CD14-positive monocyte (primary cell): ENCODE measurements at regions not wholly inside any gene's neighbourhood (a gene's known extent, or its start where the extent isn't known, plus 50 kb on each side); places are given as distances from the start of the nearest gene placed in this dataset.

Experiments
- DNase-seq, 3 donors: peaks; one replicate each; pipeline ENCODE4 v3.0.0-alpha.2; 2011 to 2022
- H2AFZ ChIP-seq: 2 replicates; pipeline ENCODE4 v1.6.0; 2012; ENCODE audit warnings: mild to moderate bottlenecking, low read depth, low read length, inconsistent platforms; ENCODE audit not compliant: insufficient read depth, poor library complexity, severe bottlenecking
- H3K27ac ChIP-seq, 2 donors: 1 replicate in 1 of 2; 2 replicates in 1 of 2; pipeline ENCODE4 v1.5.1; 2012 to 2013; ENCODE audit warnings: low read length in 2 of 2, control low read depth in 1 of 2, inconsistent platforms in 1 of 2, low read depth in 1 of 2, mild to moderate bottlenecking in 1 of 2
- H3K27me3 ChIP-seq, 2 donors: one replicate each; pipeline versions ENCODE4 v1.6.0 to v1.6.1; 2011 to 2013; ENCODE audit warnings: low read length in 2 of 2; ENCODE audit not compliant: control insufficient read depth in 2 of 2, insufficient read depth in 2 of 2
- H3K36me3 ChIP-seq, 2 donors: replicated peaks in 1 of 2; 1 replicate in 1 of 2; 2 replicates in 1 of 2; pipeline versions ENCODE4 v1.5.1 to v1.6.1; 2012 to 2013; ENCODE audit warnings: low read length in 2 of 2, control low read depth in 1 of 2, inconsistent platforms in 1 of 2, mild to moderate bottlenecking in 1 of 2; ENCODE audit not compliant: insufficient read depth in 2 of 2, control insufficient read depth in 1 of 2
- H3K4me1 ChIP-seq, 2 donors: 1 replicate in 1 of 2; 2 replicates in 1 of 2; pipeline versions ENCODE4 v1.5.1 to v1.6.1; 2012 to 2013; ENCODE audit warnings: low read length in 2 of 2, control low read depth in 1 of 2, inconsistent platforms in 1 of 2, mild to moderate bottlenecking in 1 of 2, moderate library complexity in 1 of 2; ENCODE audit not compliant: insufficient read depth in 2 of 2, control insufficient read depth in 1 of 2
- H3K4me2 ChIP-seq: replicated peaks from 2 replicates; pipeline ENCODE3; 2012; ENCODE audit warnings: low read length, moderate library complexity, mild to moderate bottlenecking; ENCODE audit not compliant: poor library complexity, severe bottlenecking; ENCODE audit errors: extremely low read depth
- H3K4me3 ChIP-seq, 3 experiments: fragments of 200-600 bp in 1 of 3; sonication (generic) in 1 of 3; replicated peaks in 1 of 3; 1 replicate in 2 of 3; 2 replicates in 1 of 3; pipeline ENCODE4 v1.5.1; 2011 to 2013; ENCODE audit warnings: low read length in 3 of 3, mild to moderate bottlenecking in 3 of 3, control low read depth in 2 of 3, low read depth in 2 of 3, inconsistent platforms in 1 of 3, moderate library complexity in 1 of 3
- H3K79me2 ChIP-seq: 2 replicates; pipeline ENCODE4 v1.6.0; 2012; ENCODE audit warnings: mild to moderate bottlenecking, control low read depth, inconsistent platforms, low read length, moderate library complexity; ENCODE audit not compliant: insufficient read depth
- H3K9ac ChIP-seq: 2 replicates; pipeline ENCODE4 v1.6.0; 2017; ENCODE audit warnings: low read length, mild to moderate bottlenecking; ENCODE audit not compliant: insufficient read depth, poor library complexity, severe bottlenecking
- H3K9me3 ChIP-seq, 2 donors: replicated peaks in 1 of 2; 1 replicate in 1 of 2; 2 replicates in 1 of 2; pipeline versions ENCODE4 v1.5.1 to v1.6.1; 2012 to 2013; ENCODE audit warnings: low read length in 2 of 2, control low read depth in 1 of 2; ENCODE audit not compliant: control insufficient read depth in 1 of 2, insufficient read depth in 1 of 2
- H4K20me1 ChIP-seq: 2 replicates; pipeline ENCODE4 v1.6.0; 2012; ENCODE audit warnings: mild to moderate bottlenecking, low read length, control low read depth, moderate library complexity; ENCODE audit not compliant: insufficient read depth
- H3K27ac Mint-ChIP-seq, 7 donors: one replicate each; pipeline ENCODE4 v1.8.0; 2020; ENCODE audit warnings: mild to moderate bottlenecking in 7 of 7, mixed read lengths in 7 of 7, moderate library complexity in 6 of 7, inconsistent platforms in 2 of 7
- H3K27me3 Mint-ChIP-seq, 3 donors: one replicate each; pipeline ENCODE4 v1.8.0; 2021 to 2022; ENCODE audit warnings: low read depth in 3 of 3, mild to moderate bottlenecking in 3 of 3, mixed read lengths in 3 of 3, moderate library complexity in 3 of 3, inconsistent platforms in 1 of 3
- H3K36me3 Mint-ChIP-seq, 2 donors: one replicate each; pipeline ENCODE4 v1.8.0; 2020; ENCODE audit warnings: mixed read lengths in 2 of 2, inconsistent platforms in 1 of 2, mild to moderate bottlenecking in 1 of 2
- H3K4me1 Mint-ChIP-seq: one replicate; pipeline ENCODE4 v1.8.0; 2020; ENCODE audit warnings: mild to moderate bottlenecking, mixed read lengths
- H3K4me3 Mint-ChIP-seq, 2 donors: one replicate each; pipeline ENCODE4 v1.8.0; 2020; ENCODE audit warnings: mild to moderate bottlenecking in 2 of 2, mixed read lengths in 2 of 2, moderate library complexity in 1 of 2
- H3K9me3 Mint-ChIP-seq, 7 donors: one replicate each; pipeline ENCODE4 v1.8.0; 2020 to 2022; ENCODE audit warnings: mixed read lengths in 7 of 7, mild to moderate bottlenecking in 6 of 7, moderate library complexity in 6 of 7, inconsistent platforms in 2 of 7
- CTCF ChIP-seq: fragments of 200-600 bp; IDR thresholded peaks from one replicate; pipeline ENCODE4 v1.8.0; 2022; ENCODE audit warnings: antibody characterized with exemption, mild to moderate bottlenecking
- WGBS: methylation state at CpG from one replicate; pipeline ENCODE4 v1.1.5; 2013; ENCODE audit warnings: missing lambda C conversion rate; ENCODE audit not compliant: insufficient coverage; 5-methylcytosine and 5-hydroxymethylcytosine counted together
- intact Hi-C, 2 donors: fragments of 100-400 bp; cut with micrococcal nuclease; formaldehyde crosslinking; loops; one replicate each; pipeline versions ENCODE4 v1.15.0 to v1.15.1; 2023

- Histone ChIP-seq H3K9me3 (peaks cover 4 to 8% of the 10 kb centered on the region in 2 donors), H3K9ac (no peak overlapping the region), H3K4me1 (no peaks in the 10 kb centered on the region), H3K79me2 (no peaks in the 10 kb centered on the region), H3K4me3 (no peak overlapping the region), H3K27ac (no peak overlapping the region), H3K27me3 (no peaks in the 10 kb centered on the region), H4K20me1 (no peaks in the 10 kb centered on the region), H2AFZ (no peak overlapping the region), H3K4me2 (no peak overlapping the region), H3K36me3 (no peaks in the 10 kb centered on the region)
- intact Hi-C loops, result no loop called here
- Mint-ChIP-seq H3K9me3 (peaks cover 10 to 29% (median 15%) of the 10 kb centered on the region in 7 donors), H3K27ac (no peak overlapping the region), H3K4me1 (no peaks in the 10 kb centered on the region), H3K27me3 (peaks cover 5 to 9% (median 6%) of the 10 kb centered on the region in 3 donors), H3K36me3 (no peaks in the 10 kb centered on the region), H3K4me3 (no peak overlapping the region)
- no peak for TF ChIP-seq CTCF
- no peak for DNase-seq
- no CpG with 5 or more reads among the region's 1 CpG for WGBS
Measured at GRCh38 chr22:47727641-47728040, 965.2 kb downstream of the TBC1D22A start.

GRCh38 chr22:47724751-47725150 is 962.3 kb downstream of the TBC1D22A start:
- no peak overlapping the region for H3K27ac Mint-ChIP-seq
- 60% methylated on average over 1 of the region's 2 CpGs for WGBS
- no peaks in the 10 kb centered on the region for H3K36me3 Mint-ChIP-seq

More at GRCh38 chr22:47724751-47725150, 962.3 kb downstream of the TBC1D22A start:
- Mint-ChIP-seq H3K9me3 (peaks cover 3 to 11% (median 5%) of the 10 kb centered on the region in 7 donors), H3K4me3 (no peak overlapping the region), H3K4me1 (no peaks in the 10 kb centered on the region), H3K27me3 (peaks cover 4 to 9% (median 6%) of the 10 kb centered on the region in 3 donors)
- Histone ChIP-seq H2AFZ (no peak overlapping the region), H3K27ac (no peak overlapping the region), H3K4me2 (no peak overlapping the region), H3K4me1 (no peaks in the 10 kb centered on the region), H3K9me3 (peaks cover 0 to 1% of the 10 kb centered on the region in 2 donors), H3K27me3 (no peaks in the 10 kb centered on the region), H3K79me2 (no peaks in the 10 kb centered on the region), H4K20me1 (no peaks in the 10 kb centered on the region), H3K36me3 (no peaks in the 10 kb centered on the region), H3K9ac (no peak overlapping the region), H3K4me3 (no peak overlapping the region)
- DNase-seq, result no peak
- intact Hi-C loops, result no loop called here
- no peak for TF ChIP-seq CTCF
